Dedifferentiated amniotic fluid mesenchymal stem cell (primary cell): ENCODE measurements at regions not wholly inside any gene's neighbourhood (a gene's known extent, or its start where the extent isn't known, plus 50 kb on each side); places are given as distances from the start of the nearest gene placed in this dataset.

Experiments used
- DNase-seq: peaks from one replicate; pipeline ENCODE4 v3.0.0-alpha.2; 2016; ENCODE audit errors: extremely low spot score

DNA sequence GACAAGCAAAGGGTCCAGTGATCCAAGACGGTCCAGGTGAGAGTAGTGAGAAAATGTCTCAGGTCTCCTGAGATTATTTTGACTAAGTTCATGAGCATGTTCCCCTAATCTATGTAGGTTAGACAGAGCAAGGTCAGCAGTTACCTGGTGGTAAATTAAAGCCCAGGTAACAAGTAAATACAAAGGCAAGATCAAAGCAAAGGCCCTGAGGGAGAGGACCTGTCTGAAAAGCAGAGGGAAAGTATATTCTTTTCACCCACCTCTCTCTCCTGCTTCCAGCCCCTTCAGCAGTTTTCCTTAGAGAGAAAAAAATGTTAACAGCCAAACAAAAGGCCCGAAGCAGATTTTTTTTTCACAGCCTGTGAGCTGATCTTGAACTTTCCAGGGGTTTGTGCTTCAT is 302.7 kb downstream of the MAP2K6 start:
- no peak for DNase-seq

- no peak for DNase-seq
Observed at GRCh38 chr17:69717819-69718218, 303.3 kb downstream of the MAP2K6 start.

DNA sequence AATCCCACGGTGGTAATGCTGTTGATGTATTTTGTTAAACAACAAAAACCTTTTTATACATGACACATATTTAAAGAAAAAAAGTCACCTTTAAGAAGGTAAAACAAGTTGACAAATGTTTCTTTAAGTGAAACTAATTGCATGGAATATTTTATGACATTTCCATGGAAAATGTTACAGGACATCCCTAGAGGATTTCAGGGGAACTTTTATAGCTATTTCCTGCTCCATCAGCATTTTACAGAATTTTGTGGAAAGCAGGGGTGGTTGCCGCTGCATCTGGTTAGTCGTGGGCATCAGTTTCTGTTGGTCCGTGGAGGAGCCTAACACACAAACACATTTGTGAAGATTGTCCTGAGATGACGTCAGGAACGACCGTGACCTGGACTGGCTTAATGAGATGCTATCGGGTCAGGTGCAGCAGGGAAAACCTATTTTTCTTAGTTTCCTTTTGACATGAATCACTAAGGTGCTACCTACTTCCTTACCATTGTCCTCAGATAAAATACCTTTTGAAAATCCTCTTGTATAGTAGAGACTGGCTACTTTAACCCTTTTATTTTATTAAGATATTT is 305.1 kb downstream of the MAP2K6 start:
- no peak for DNase-seq

- DNase-seq, result no peak
Observed at GRCh38 chr17:69722518-69722917, 308.0 kb downstream of the MAP2K6 start.

DNA sequence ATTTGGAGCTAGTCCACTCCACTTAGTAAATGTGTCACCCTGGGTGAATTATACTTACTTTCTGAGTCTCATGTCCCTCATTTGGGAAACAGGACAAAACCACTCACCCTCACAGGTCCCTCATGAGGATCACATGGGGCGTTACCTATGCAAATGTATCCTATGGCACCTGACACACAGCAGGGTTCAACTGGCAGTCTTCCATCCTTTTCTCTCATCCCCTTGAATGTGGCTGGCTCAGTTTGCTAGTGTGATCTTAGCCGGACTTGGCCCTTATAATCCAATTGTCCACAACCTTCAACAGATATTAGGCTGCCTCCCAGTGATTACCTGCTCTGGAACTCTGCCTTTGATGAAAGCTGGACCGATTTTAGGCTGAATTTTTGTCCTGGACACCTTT is 308.8 kb downstream of the MAP2K6 start:
- DNase-seq, result no peak

GRCh38 chr17:69723741-69724140 is 309.2 kb downstream of the MAP2K6 start:
- DNase-seq, result no peak

- no peak for DNase-seq
Observed at GRCh38 chr17:69724238-69724637, 309.7 kb downstream of the MAP2K6 start.

- DNase-seq, result no peak
Observed at GRCh38 chr17:69725146-69725545, 310.6 kb downstream of the MAP2K6 start.

- DNase-seq, result no peak
Observed at GRCh38 chr17:69728816-69729215, 314.3 kb downstream of the MAP2K6 start.

DNA sequence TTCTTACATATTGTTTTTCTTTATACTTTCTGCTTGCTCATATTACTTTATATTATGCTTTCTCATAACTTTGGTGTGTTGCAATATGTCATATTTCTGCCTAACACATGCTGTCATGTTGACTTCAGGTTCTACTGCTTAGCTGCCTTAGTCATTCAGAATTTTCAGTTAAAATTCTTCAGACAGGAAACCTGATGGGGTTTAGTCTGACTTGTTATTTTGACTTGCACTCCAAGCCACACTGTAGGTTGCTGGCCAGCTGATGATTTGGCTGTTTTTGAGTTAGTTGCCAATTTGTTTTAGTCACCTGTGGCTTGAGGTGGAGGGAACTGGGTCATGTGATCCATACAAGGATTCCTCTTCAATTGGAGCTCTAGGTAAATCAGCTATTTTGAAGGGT is 315.4 kb downstream of the MAP2K6 start:
- DNase-seq, result peak; percentile 16

DNA sequence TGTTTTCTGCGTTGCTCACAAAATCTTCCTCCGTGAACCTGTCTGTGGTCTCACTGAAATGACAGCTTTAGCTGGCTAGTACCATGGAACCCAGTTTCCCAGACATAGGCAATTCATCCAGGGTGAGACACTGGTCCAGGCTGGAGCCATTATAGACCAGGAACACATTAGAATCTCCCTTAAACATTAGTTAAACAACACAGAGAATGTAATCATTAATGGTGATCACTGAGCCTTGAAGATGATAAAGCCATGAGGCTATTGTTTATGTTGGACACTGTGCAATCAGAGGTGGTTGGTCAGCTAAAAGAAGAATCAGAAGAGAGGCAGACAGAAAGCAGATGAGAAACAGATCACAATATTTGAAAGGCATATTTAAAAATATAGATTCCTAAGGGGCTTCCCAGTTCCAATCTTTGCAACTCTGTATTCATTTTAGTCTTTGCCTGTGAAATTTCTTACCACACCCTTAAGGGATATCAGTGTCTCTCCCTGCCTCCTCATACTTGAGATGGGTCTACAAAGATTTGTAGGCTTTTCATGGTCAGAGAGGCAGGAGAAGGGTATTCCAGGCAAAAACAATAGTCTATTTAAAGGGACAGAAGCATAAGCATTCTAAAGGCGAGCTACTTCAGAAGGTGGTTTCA is 317.9 kb downstream of the MAP2K6 start:
- no peak for DNase-seq

DNA sequence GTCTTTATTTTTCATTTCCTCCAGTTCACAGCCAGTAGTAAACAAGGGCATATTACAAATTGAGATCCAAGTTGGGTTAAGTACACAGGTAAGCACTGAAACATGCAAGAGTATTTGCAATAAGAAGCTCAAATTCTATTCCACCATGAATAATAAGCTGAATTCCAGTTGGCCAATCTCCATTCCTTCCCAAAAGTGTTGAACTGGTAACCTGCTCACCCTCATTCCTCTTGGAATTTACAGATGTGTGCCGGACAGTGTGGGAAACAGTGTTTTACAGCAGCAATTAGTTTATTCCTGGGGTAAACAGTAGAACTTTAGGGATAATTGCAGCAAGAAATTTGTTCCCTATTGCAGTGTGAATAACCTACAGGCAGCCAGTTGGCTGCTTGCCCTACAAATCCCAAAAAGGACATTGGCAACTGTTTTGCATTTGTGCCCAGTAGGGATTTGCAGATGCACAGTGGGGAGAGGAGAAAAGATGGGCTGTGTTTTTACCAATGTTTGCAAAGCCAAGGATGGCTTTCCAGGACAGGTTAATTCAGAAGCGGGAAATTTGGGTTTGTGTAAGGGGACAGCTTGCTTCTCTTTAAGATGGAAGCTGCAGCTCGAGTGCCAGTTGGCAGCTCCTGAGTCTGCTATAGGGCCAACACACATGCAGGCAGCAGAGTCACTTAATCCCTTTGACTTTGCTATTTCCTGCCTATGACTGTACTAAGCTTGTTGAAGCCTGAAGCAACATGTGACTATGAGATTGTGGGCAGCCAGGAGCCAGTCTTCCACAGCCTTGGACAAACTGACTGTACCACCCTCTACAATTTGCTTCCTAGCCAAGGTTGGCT is 318.9 kb downstream of the MAP2K6 start:
- peak; percentile 77 for DNase-seq

DNA sequence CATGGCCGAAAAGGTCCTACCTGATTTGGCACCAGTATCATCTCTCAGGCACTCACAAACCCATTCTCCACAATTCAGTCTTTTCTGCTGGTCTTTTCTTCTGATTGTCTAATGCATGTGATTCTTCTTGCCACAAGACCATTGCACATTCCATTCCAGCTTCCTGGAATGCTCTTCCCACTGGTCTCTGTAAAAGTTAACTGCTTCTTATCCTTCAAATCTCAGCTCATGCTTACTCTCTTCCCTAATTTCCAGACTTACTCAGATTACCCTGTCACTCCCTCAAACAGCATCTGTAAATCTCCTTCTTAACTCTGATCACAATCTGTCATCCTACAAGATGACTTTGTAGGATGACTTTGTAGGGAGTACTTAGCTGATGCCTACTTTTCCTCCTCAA is 320.2 kb downstream of the MAP2K6 start:
- no peak for DNase-seq

- DNase-seq, result no peak
Observed at GRCh38 chr17:69735285-69735684, 320.8 kb downstream of the MAP2K6 start.

GRCh38 chr17:69743091-69743490 is 328.6 kb downstream of the MAP2K6 start:
- DNase-seq, result no peak

DNA sequence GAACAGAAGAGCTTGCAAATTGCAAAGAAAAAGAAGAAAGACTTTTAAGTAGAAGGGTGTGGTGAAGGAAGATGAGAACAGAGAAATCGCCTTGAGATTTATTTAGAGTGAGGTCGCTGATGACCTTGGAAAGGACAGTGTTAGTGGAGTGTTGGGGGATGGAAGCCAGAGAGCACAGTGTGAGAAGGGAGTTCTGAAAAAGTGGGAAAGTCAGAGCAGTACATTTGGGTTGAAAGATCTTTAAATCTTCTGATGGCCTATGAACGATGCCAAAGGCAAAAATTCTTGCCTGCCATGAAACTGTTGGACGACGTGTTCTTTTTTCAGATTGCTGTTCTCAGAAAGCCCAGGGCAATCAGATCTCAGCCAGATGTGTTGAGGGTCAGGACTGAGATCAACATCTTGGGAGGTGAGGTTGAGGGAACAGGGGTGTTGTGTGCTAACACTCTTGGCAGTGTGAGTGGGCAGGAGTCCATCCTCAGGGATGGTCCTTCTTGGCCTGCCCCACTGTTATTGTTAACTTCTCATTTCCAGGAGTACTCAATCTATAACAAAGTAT is 330.1 kb downstream of the MAP2K6 start:
- DNase-seq, result no peak

- DNase-seq, result no peak
Observed at GRCh38 chr17:69749911-69750310, 325.1 kb upstream of the KCNJ16 start.

- DNase-seq, result peak; percentile 51
Observed at GRCh38 chr17:69757688-69758430, 317.2 kb upstream of the KCNJ16 start.

DNA sequence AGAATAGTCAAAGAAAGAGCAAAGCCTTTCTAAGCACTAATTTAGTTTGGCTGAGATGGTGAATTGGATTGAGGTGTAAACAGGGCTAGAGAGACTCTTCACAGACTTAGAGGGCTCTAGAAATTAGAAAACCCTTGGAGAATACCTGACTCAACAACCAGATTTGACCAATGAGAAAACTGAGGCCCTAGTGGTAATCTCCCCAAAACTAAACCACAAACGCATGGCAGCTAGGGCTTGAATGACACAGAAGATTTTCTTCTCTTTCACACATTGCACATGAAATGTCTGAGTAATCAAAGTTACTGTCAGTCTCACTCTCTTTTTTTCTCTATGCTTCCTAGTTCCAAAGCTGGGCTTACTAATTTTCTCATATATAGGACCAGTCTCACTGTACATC is 314.5 kb upstream of the KCNJ16 start:
- DNase-seq, result no peak

DNA sequence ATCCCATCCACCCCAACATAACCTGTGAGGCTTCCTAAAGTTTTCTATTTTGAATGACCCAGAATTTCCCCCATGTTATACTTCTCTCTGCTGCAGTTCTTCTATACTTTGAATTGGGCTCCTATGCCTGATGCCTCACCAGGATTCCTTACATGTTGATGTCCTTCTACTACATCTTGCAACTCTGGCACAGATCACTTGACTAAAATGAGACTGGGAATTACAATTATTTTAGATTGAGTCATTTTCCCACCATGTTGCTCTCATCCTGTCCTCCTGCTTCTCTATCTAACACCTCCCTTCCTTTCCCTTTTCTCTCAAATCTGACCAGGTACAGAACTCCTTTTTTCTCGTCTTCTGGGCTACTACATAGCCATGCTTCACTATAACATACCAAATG is 314.0 kb upstream of the KCNJ16 start:
- no peak for DNase-seq

DNA sequence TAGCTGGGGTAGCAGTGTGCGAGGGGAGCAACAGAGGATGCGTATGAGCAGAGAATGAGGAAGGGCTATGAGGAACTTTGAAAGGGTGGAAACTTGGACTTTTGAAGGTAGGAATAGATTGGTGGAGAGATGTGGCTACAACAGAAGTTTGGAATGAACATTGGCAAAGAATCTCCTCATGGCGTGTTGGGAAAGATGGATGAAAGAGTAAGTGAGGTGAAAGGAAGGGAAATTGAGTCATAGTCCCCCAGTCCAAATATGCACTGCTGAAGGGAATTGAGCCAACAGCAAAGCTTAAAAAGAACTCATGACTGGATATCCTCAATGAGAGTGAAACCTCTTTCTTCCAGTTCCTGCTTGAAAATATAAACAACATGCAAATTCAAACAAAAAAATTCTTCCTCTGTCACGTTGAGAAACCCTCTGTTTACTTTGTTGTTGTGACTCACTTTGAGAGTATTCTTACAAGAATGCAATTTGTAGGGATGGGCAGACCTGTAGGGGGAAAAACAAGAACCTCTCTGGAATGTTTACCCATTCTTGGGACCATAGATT is 313.2 kb upstream of the KCNJ16 start:
- peak; percentile 83 for DNase-seq

- DNase-seq, result no peak
Observed at GRCh38 chr17:69762359-69762758, 312.7 kb upstream of the KCNJ16 start.
